ENCODE measurements at regions not wholly inside any gene's neighbourhood (a gene's known extent, or its start where the extent isn't known, plus 50 kb on each side); places are given as distances from the start of the nearest gene placed in this dataset.

DNA sequence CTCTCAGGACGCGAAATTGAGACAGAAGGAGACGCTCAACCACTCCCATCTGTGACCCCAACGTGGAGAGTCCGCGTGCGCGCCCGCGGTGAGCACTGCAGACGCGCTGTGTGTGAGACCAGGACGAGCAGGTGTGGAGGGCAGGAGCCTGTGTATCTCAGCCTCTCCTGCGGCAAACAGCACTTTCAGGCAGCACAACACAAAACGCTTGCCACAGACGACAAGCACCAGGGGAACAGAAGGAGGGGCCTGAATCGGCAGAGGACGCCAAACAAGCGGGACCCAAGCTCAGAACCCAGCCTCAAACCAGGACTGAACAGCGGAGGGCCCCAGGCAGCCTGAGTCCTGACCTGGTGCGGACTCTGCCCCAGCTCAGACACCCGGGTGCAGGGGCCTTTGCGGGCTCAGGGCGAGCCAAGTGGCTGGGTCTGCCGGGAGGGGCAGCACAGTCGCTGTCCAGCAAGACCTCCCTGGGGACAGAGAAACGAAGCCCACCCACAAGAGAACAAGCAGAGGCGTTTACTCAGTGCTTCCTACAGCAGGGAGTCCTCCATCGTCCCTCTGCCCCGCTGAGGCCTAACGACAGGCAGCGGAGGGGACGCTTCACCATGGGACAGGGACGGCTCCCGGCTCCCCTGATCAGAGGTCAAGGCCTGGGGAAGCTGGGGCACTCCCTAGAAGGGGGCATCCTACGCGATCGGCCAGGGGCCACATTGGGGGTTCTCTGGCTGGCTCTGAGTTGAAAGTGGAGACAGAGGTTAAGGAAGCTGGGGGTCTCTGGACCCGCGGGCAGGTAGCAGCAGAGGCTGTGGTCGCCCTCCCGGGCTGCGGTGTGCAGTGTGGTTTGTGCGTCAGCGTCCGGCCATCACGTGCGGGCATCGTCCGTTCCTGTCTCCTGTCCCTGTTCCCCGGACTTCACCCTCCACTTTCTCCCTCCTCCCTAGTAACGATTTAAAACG lies 560.8 kb downstream of the BRD1 start:
- no peak overlapping the region for H3K27ac ChIP-seq
- no peaks in the 10 kb centered on the region for H3K36me3 ChIP-seq
- ATAC-seq (ENCODE audit: insufficient number of reproducible peaks, low FRiP score, low read depth) = no peak
- no peak for DNase-seq (ENCODE audit: low spot score)
- H3K4me3 ChIP-seq = no peak overlapping the region
- no peaks in the 10 kb centered on the region for H3K4me1 ChIP-seq (ENCODE audit: control insufficient read depth in 1 of 2, low read depth in 2 of 2)
- TF ChIP-seq, protein P1, sequence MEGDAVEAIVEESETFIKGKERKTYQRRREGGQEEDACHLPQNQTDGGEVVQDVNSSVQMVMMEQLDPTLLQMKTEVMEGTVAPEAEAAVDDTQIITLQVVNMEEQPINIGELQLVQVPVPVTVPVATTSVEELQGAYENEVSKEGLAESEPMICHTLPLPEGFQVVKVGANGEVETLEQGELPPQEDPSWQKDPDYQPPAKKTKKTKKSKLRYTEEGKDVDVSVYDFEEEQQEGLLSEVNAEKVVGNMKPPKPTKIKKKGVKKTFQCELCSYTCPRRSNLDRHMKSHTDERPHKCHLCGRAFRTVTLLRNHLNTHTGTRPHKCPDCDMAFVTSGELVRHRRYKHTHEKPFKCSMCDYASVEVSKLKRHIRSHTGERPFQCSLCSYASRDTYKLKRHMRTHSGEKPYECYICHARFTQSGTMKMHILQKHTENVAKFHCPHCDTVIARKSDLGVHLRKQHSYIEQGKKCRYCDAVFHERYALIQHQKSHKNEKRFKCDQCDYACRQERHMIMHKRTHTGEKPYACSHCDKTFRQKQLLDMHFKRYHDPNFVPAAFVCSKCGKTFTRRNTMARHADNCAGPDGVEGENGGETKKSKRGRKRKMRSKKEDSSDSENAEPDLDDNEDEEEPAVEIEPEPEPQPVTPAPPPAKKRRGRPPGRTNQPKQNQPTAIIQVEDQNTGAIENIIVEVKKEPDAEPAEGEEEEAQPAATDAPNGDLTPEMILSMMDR (IDR thresholded peaks at IDR 0.05) = no peak
- no peaks in the 10 kb centered on the region for H3K9me3 ChIP-seq
- no peaks in the 10 kb centered on the region for H3K27me3 ChIP-seq (replicated peaks; ENCODE audit: insufficient read depth)

DNA sequence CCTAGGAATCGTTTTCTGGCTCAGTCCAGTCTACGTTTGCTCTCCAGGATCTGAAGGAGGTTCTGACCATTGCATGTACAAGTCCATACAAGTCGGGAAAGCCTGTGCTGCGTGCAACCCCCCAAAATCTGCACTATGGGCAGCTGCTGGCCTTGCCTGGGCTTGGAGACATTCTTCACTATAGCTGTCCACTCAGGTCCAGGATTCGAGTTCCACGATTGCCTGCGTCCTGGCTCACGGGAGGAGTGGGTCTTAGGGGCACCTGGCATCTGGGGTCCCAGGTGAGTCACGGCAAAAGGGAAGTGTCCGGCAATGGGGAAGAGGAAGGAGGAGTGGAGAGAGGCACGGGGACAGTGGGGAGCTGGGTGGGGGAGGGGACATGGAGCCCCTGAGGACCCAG lies 563.0 kb downstream of the BRD1 start:
- no peaks in the 10 kb centered on the region for H3K36me3 ChIP-seq
- no peaks in the 10 kb centered on the region for H3K4me1 ChIP-seq (ENCODE audit: control insufficient read depth in 1 of 2, low read depth in 2 of 2)
- no peaks in the 10 kb centered on the region for H3K9me3 ChIP-seq
- ATAC-seq (ENCODE audit: insufficient number of reproducible peaks, low FRiP score, low read depth) (no peak), DNase-seq (ENCODE audit: low spot score) (no peak)
- H3K4me3 ChIP-seq = no peak overlapping the region
- H3K27ac ChIP-seq = no peak overlapping the region
- TF ChIP-seq, protein P1 (IDR thresholded peaks at IDR 0.05) = no peak
- H3K27me3 ChIP-seq (replicated peaks; ENCODE audit: insufficient read depth) = no peaks in the 10 kb centered on the region

DNA sequence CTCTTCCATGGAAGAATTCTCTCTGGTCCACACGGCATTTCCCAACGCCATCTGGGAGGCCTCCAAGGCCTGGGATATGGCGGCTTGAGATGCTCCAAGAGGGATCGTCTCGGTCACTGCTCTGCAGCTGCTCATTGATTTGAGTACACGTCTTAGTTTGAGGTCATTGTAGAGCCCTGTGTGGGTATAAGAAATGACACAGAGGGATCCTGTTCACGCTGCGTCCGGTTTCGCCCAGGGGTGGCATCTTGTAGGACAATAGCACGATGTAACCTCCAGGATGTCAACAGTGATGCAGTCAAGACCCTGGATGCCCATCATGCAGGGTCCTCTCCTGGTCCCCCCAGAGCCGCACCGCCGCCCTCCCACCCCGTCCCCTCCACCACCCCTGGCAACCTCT lies 564.6 kb downstream of the BRD1 start:
- DNase-seq (ENCODE audit: low spot score) (no peak), ATAC-seq (ENCODE audit: insufficient number of reproducible peaks, low FRiP score, low read depth) (no peak)
- Histone ChIP-seq H3K36me3 (no peaks in the 10 kb centered on the region), H3K27ac (no peak overlapping the region), H3K9me3 (no peaks in the 10 kb centered on the region), H3K4me1 (ENCODE audit: control insufficient read depth in 1 of 2, low read depth in 2 of 2) (no peaks in the 10 kb centered on the region), H3K27me3 (replicated peaks; ENCODE audit: insufficient read depth) (no peaks in the 10 kb centered on the region), H3K4me3 (no peak overlapping the region)
- TF ChIP-seq, protein P1 (IDR thresholded peaks at IDR 0.05) = no peak

DNA sequence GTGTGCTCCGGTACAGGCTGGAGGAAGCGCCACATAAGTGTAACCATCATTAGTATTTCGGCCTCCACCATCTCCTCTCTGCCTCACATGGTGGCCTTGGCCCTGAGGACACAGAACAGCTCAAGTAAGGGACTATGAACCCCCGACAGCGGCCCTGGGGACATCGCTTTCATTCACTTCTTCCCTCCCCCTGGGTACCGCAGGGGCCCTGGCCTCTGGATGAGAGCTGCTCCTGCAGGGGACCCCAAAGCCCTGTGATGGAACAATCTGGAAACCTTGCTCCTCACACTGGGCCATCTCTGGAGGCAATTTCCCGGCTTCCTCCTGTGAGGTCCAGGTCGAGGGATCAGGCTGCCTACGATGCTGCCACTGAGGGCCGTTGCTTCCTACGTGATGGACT lies 565.5 kb downstream of the BRD1 start:
- TF ChIP-seq, protein P1 (IDR thresholded peaks at IDR 0.05) = no peak
- no peaks in the 10 kb centered on the region for H3K36me3 ChIP-seq
- no peak for ATAC-seq (ENCODE audit: insufficient number of reproducible peaks, low FRiP score, low read depth)
- no peaks in the 10 kb centered on the region for H3K9me3 ChIP-seq
- no peaks in the 10 kb centered on the region for H3K27me3 ChIP-seq (replicated peaks; ENCODE audit: insufficient read depth)
- H3K27ac ChIP-seq = no peak overlapping the region
- DNase-seq (ENCODE audit: low spot score) = no peak
- H3K4me3 ChIP-seq = no peak overlapping the region
- no peaks in the 10 kb centered on the region for H3K4me1 ChIP-seq (ENCODE audit: control insufficient read depth in 1 of 2, low read depth in 2 of 2)

DNA sequence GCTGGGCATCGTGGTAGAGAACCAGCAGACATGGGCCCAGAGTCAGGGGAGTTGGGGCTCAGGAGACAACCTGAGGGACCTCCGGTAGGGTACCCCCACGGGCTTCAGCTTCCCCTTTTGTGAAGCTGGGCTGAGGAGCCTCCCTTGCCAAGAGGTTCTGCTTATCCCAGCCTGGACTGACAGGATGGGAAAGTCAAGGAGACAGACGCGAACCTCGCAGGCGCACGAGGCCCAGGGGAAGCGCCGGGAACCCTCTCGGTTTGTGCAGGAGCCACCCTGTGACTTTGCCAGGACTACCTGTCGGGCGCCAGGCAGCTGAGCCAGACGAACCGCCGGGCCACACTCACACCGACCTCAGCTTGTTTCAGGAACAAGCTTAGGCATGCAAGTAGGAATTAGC lies 566.1 kb downstream of the BRD1 start:
- ATAC-seq (ENCODE audit: insufficient number of reproducible peaks, low FRiP score, low read depth) (no peak), DNase-seq (ENCODE audit: low spot score) (no peak)
- no peaks in the 10 kb centered on the region for H3K4me1 ChIP-seq (ENCODE audit: control insufficient read depth in 1 of 2, low read depth in 2 of 2)

More for the DNA sequence above, 566.1 kb downstream of the BRD1 start:
- TF ChIP-seq, protein P1 (IDR thresholded peaks at IDR 0.05) = no peak
- Histone ChIP-seq H3K27me3 (replicated peaks; ENCODE audit: insufficient read depth) (no peaks in the 10 kb centered on the region), H3K4me3 (no peak overlapping the region), H3K9me3 (no peaks in the 10 kb centered on the region), H3K27ac (no peak overlapping the region), H3K36me3 (no peaks in the 10 kb centered on the region)
